HG02798 (cell line): ENCODE measurements at regions not wholly inside any gene's neighbourhood (a gene's known extent, or its start where the extent isn't known, plus 50 kb on each side); places are given as distances from the start of the nearest gene placed in this dataset.

Experiments
- ATAC-seq: cut with Tn5 transposase; IDR thresholded peaks from one replicate; pipeline ENCODE4 v1.9.1; 2021; ENCODE audit warnings: mild to moderate bottlenecking; ENCODE audit not compliant: unreplicated experiment, poor library complexity

GRCh38 chr10:5303504-5303903 is 61.3 kb upstream of the UCN3 start:
- ATAC-seq, result no peak

DNA sequence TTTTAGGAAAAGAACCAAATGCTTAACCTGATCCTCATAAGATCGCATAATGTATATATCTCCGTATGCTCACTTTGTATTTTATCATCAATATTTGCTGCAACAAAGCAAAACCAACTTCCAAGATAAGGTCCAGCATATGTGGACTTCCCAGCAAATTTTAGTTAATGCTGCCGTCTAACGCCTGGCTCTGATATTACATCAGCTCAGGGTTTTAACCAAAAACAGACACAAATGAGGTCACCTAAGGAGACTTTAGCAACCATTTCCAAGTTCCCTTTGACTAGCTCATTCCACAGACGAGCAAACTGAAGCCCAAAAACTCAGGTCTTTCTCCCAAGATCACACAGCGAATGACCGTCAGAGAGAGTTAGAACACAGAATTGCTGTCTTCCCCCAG is 59.4 kb upstream of the UCN3 start:
- ATAC-seq, result no peak

DNA sequence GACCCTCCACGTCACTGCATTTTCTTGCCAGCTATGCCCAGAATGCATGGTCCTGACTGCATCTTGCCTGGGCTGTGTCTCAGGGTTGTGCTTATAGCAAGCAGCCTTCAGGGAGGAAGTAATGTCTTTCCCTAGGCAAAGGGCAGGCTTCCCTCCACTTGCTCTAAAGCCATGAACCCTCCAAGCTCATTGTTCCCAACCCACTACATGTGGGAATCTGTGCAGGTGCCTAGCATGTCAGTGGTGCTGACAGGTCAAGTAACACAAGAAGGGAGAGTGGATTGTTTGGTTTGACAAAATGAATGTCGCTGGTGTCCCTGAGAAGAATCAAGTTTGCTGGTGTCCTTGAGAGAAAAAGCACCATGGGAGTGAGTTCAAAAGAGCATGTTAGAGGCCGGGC is 53.9 kb upstream of the UCN3 start:
- ATAC-seq, result no peak

DNA sequence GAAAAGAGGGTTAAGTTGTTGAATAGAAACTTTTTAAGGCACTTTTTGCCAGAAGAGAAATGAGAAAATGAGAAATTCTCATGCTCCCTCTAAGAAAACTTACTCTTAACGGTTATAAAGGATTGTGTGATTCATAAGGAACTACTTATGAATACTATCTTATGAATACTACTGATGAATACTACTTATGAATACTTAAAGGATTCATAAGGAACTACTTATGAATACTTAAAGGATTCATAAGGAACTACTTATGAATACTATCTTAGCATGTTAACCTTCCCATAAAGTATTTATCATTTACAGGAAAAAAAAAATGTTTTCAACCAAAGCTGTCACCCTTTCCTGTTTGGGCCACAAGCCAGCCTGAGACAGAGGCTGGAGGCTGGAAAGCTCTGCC is 53.1 kb upstream of the UCN3 start:
- ATAC-seq, result no peak

- no peak for ATAC-seq
Measured at GRCh38 chr10:5314840-5315239, 49.9 kb upstream of the UCN3 start.
